SK-N-SH (cell line): ENCODE measurements at regions not wholly inside any gene's neighbourhood (a gene's known extent, or its start where the extent isn't known, plus 50 kb on each side); places are given as distances from the start of the nearest gene placed in this dataset.

Source experiments
- CTCF ChIA-PET: fragments of 300-600, 350-600 bp; formaldehyde crosslinking; extraction: SDS; loops from one replicate; lab custom pipeline; 2021; lab: Yijun Ruan, JAX
- POLR2A ChIA-PET: fragments of 350-600 bp; sonication (Branson Sonifier 250); formaldehyde crosslinking; extraction: SDS; loops from one replicate; lab custom pipeline; 2020; ENCODE audit warnings: antibody characterized with exemption, inconsistent platforms; lab: Yijun Ruan, JAX
- DNase-seq: peaks from one replicate; pipeline ENCODE4 v3.0.0; 2012
- H2AFZ ChIP-seq: fragments of 200-600 bp; sonication (generic); 2 replicates; pipeline ENCODE4 v1.8.1; 2016; ENCODE audit warnings: antibody characterized with exemption, mild to moderate bottlenecking, low read depth
- H3F3A ChIP-seq: fragments of 200-600 bp; sonication (generic); replicated peaks from 2 replicates; pipeline ENCODE3; 2016; ENCODE audit warnings: antibody characterized with exemption, mild to moderate bottlenecking; ENCODE audit not compliant: insufficient read depth
- H3K27ac ChIP-seq, 2 experiments: fragments of 200-500 bp in 1 of 2; fragments of 200-600 bp in 1 of 2; sonication (Bioruptor generic) in 1 of 2; sonication (generic), shearing (Covaris generic) in 1 of 2; 2 replicates each; pipeline versions ENCODE4 v1.5.1 to v1.6.1; 2014 to 2016; ENCODE audit warnings: low read depth in 2 of 2, inconsistent platforms in 1 of 2, low read length in 1 of 2, mild to moderate bottlenecking in 1 of 2, mixed read lengths in 1 of 2
- H3K27me3 ChIP-seq: fragments of 200-600 bp; sonication (generic), shearing (Covaris generic); 2 replicates; pipeline ENCODE4 v1.6.1; 2016; ENCODE audit warnings: mixed run types; ENCODE audit not compliant: insufficient read depth
- H3K36me3 ChIP-seq, 2 experiments: fragments of 200-500 bp in 1 of 2; fragments of 200-600 bp in 1 of 2; sonication (Bioruptor generic) in 1 of 2; sonication (generic) in 1 of 2; replicated peaks in 1 of 2; 2 replicates each; pipeline versions ENCODE3 to v1.5.1; 2014 to 2016; ENCODE audit warnings: low read length in 1 of 2, mild to moderate bottlenecking in 1 of 2; ENCODE audit not compliant: insufficient read depth in 2 of 2, control insufficient read depth in 1 of 2
- H3K4me1 ChIP-seq, 2 experiments: fragments of 200-500 bp in 1 of 2; fragments of 200-600 bp in 1 of 2; sonication (Bioruptor generic) in 1 of 2; sonication (generic), shearing (Covaris generic) in 1 of 2; 2 replicates each; pipeline versions ENCODE4 v1.5.1 to v1.6.1; 2014 to 2016; ENCODE audit warnings: low read depth in 1 of 2, low read length in 1 of 2, mixed run types in 1 of 2; ENCODE audit not compliant: insufficient read depth in 2 of 2, control insufficient read depth in 1 of 2
- H3K4me2 ChIP-seq: fragments of 200-600 bp; sonication (generic), shearing (Covaris generic); 2 replicates; pipeline ENCODE4 v1.6.1; 2017; ENCODE audit warnings: mixed run types
- H3K4me3 ChIP-seq, 2 experiments: fragments of 200-500 bp in 1 of 2; fragments of 200-600 bp in 1 of 2; sonication (Bioruptor generic) in 1 of 2; sonication (generic), shearing (Covaris generic) in 1 of 2; 2 replicates each; pipeline versions ENCODE4 v1.5.1 to v1.8.1; 2014 to 2016; ENCODE audit warnings: low read depth in 2 of 2, inconsistent platforms in 1 of 2, low read length in 1 of 2, mild to moderate bottlenecking in 1 of 2, mixed read lengths in 1 of 2, moderate library complexity in 1 of 2
- H3K79me2 ChIP-seq: fragments of 200-600 bp; sonication (generic); 2 replicates; pipeline ENCODE4 v1.8.1; 2017; ENCODE audit warnings: mild to moderate bottlenecking; ENCODE audit not compliant: insufficient read depth
- H3K9ac ChIP-seq: fragments of 200-600 bp; sonication (generic); 2 replicates; pipeline ENCODE4 v1.6.1; 2017; ENCODE audit warnings: mixed run types
- H3K9me2 ChIP-seq: fragments of 200-600 bp; sonication (generic); 2 replicates; pipeline ENCODE4 v1.6.1; 2017; ENCODE audit warnings: mixed run types
- H3K9me3 ChIP-seq: fragments of 200-600 bp; sonication (generic); 2 replicates; pipeline ENCODE4 v1.6.1; 2017; ENCODE audit warnings: mixed run types, mild to moderate bottlenecking, moderate library complexity
- H4K20me1 ChIP-seq: fragments of 200-600 bp; sonication (generic); 2 replicates; pipeline ENCODE4 v1.6.1; 2017; ENCODE audit warnings: mild to moderate bottlenecking, mixed run types; ENCODE audit not compliant: insufficient read depth
- ELF1 ChIP-seq: IDR thresholded peaks from 2 replicates; pipeline ENCODE4 v1.4.0; 2012
- EZH2phosphoT487 ChIP-seq: fragments of 200-600 bp; sonication (generic); IDR thresholded peaks from 2 replicates; pipeline ENCODE4 v1.6.1; 2017; ENCODE audit warnings: low read depth, mixed run types, mild to moderate bottlenecking, antibody characterized with exemption, moderate library complexity, borderline replicate concordance
- FOXJ3 ChIP-seq: sonication (generic); formaldehyde crosslinking; IDR thresholded peaks from 2 replicates; pipeline ENCODE4 v1.5.1; 2020; ENCODE audit warnings: mild to moderate bottlenecking, missing genetic modification reagents
- FOXM1 ChIP-seq: IDR thresholded peaks from 2 replicates; pipeline ENCODE4 v1.4.0; 2012; ENCODE audit warnings: low read depth, mild to moderate bottlenecking
- GATA2 ChIP-seq: sonication (generic); formaldehyde crosslinking; IDR thresholded peaks from 2 replicates; pipeline ENCODE4 v1.5.0; 2020; ENCODE audit warnings: mild to moderate bottlenecking, missing genetic modification reagents
- JUND ChIP-seq: IDR thresholded peaks from 2 replicates; pipeline ENCODE4 v1.4.0; 2012
- MEF2A ChIP-seq: IDR thresholded peaks from 2 replicates; pipeline ENCODE4 v1.4.0; 2012; ENCODE audit warnings: low read depth, borderline replicate concordance
- MXI1 ChIP-seq: IDR thresholded peaks from 2 replicates; pipeline ENCODE4 v1.6.1; 2012; ENCODE audit warnings: mild to moderate bottlenecking, low read depth, low read length, improper control_type of control experiment
- NRF1 ChIP-seq: IDR thresholded peaks from 2 replicates; pipeline ENCODE4 v1.6.1; 2012; ENCODE audit warnings: low read depth, mild to moderate bottlenecking, low read length
- POLR2AphosphoS5 ChIP-seq: IDR thresholded peaks from 2 replicates; pipeline ENCODE4 v1.6.1; 2012; ENCODE audit warnings: low read depth, low read length
- RCOR1 ChIP-seq: fragments of 150-350 bp; IDR thresholded peaks from 2 replicates; pipeline ENCODE4 v1.6.1; 2017; ENCODE audit warnings: antibody characterized with exemption, low read length
- RFX5 ChIP-seq: IDR thresholded peaks from 2 replicates; pipeline ENCODE4 v1.6.1; 2012; ENCODE audit warnings: mild to moderate bottlenecking, improper control_type of control experiment, low read length
- RXRA ChIP-seq: IDR thresholded peaks from 2 replicates; pipeline ENCODE4 v1.4.0; 2012; ENCODE audit warnings: low read depth, mild to moderate bottlenecking, borderline replicate concordance
- TCF12 ChIP-seq: IDR thresholded peaks from 2 replicates; pipeline ENCODE4 v1.4.0; 2012
- USF1 ChIP-seq: IDR thresholded peaks from 2 replicates; pipeline ENCODE4 v1.4.0; 2012; ENCODE audit warnings: low read depth, borderline replicate concordance
- YY1 ChIP-seq: IDR thresholded peaks from 2 replicates; pipeline ENCODE4 v1.4.0; 2012; ENCODE audit warnings: low read depth, mild to moderate bottlenecking
- ZBTB33 ChIP-seq: IDR thresholded peaks from 2 replicates; pipeline ENCODE4 v1.4.0; 2012; ENCODE audit warnings: low read depth, borderline replicate concordance
- WGBS: methylation state at CpG from one replicate; pipeline ENCODE4 v1.1.6; 2017; ENCODE audit warnings: low lambda C conversion rate; 5-methylcytosine and 5-hydroxymethylcytosine counted together
- TF ChIP-seq, protein P1 (sequence below): fragments of 150-350 bp; IDR thresholded peaks from 2 replicates; pipeline ENCODE4 v1.6.1; 2017; ENCODE audit warnings: antibody characterized with exemption, low read length, low read depth, borderline replicate concordance
- TF ChIP-seq, protein P2 (sequence below): IDR thresholded peaks from 2 replicates; pipeline ENCODE4 v1.6.1; 2012; ENCODE audit warnings: mild to moderate bottlenecking, low read depth, low read length, moderate library complexity
- TF ChIP-seq, protein P3 (sequence below): IDR thresholded peaks from 2 replicates; pipeline ENCODE4 v1.4.0; 2012; ENCODE audit warnings: low read depth

DNA sequence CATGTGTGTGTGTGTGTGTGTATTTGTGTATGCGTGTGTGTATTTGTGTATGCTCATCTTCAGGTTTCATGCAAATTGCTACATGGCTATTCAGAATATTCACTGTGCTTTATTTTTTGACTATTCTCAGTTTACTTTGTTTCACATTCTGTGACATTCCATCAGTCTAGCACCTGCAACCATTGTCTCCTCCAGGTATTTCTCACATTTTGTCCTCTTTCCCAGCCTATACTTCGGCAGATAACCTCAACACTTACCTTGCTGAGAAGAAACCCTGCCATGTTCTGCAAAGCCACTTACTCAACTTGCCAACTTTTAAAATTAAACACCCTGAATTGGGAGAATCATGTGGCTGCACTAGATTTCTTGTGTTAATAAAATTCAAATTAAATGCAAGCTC, 135.4 kb upstream of the REG3A start:
- no peak overlapping the region for H3K4me3 ChIP-seq
- H3K4me2 ChIP-seq, result no peak overlapping the region
- no peaks in the 10 kb centered on the region for H3K4me1 ChIP-seq
- no peak overlapping the region for H3K27ac ChIP-seq
- ChIA-PET CTCF (no interaction called here), POLR2A (no interaction called here)
- 31% methylated on average over 2 of the region's 2 CpGs for WGBS
- H3K9me2 ChIP-seq, result no peaks in the 10 kb centered on the region
- no peak for TF ChIP-seq TCF12
- no peak for TF ChIP-seq FOXM1
- TF ChIP-seq MEF2A, result no peak
- no peak for TF ChIP-seq NRF1
- TF ChIP-seq MXI1, result no peak
- no peak for TF ChIP-seq RFX5
- TF ChIP-seq USF1, result no peak
- no peak for TF ChIP-seq RCOR1
- TF ChIP-seq FOXJ3 (CRISPR knock-in tag), result no peak
- TF ChIP-seq, protein P1, sequence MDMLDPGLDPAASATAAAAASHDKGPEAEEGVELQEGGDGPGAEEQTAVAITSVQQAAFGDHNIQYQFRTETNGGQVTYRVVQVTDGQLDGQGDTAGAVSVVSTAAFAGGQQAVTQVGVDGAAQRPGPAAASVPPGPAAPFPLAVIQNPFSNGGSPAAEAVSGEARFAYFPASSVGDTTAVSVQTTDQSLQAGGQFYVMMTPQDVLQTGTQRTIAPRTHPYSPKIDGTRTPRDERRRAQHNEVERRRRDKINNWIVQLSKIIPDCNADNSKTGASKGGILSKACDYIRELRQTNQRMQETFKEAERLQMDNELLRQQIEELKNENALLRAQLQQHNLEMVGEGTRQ, result no peak
- no peak for TF ChIP-seq GATA2 (CRISPR knock-in tag)
- TF ChIP-seq YY1, result no peak
- no peak for TF ChIP-seq RXRA
- no peak for TF ChIP-seq EZH2phosphoT487
- TF ChIP-seq, protein P2, sequence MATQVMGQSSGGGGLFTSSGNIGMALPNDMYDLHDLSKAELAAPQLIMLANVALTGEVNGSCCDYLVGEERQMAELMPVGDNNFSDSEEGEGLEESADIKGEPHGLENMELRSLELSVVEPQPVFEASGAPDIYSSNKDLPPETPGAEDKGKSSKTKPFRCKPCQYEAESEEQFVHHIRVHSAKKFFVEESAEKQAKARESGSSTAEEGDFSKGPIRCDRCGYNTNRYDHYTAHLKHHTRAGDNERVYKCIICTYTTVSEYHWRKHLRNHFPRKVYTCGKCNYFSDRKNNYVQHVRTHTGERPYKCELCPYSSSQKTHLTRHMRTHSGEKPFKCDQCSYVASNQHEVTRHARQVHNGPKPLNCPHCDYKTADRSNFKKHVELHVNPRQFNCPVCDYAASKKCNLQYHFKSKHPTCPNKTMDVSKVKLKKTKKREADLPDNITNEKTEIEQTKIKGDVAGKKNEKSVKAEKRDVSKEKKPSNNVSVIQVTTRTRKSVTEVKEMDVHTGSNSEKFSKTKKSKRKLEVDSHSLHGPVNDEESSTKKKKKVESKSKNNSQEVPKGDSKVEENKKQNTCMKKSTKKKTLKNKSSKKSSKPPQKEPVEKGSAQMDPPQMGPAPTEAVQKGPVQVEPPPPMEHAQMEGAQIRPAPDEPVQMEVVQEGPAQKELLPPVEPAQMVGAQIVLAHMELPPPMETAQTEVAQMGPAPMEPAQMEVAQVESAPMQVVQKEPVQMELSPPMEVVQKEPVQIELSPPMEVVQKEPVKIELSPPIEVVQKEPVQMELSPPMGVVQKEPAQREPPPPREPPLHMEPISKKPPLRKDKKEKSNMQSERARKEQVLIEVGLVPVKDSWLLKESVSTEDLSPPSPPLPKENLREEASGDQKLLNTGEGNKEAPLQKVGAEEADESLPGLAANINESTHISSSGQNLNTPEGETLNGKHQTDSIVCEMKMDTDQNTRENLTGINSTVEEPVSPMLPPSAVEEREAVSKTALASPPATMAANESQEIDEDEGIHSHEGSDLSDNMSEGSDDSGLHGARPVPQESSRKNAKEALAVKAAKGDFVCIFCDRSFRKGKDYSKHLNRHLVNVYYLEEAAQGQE, result no peak
- TF ChIP-seq ELF1, result no peak
- TF ChIP-seq, protein P3, sequence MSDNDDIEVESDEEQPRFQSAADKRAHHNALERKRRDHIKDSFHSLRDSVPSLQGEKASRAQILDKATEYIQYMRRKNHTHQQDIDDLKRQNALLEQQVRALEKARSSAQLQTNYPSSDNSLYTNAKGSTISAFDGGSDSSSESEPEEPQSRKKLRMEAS, result no peak
- TF ChIP-seq POLR2AphosphoS5, result no peak
- TF ChIP-seq JUND, result no peak
- no peak for TF ChIP-seq ZBTB33
- H2AFZ ChIP-seq, result no peak overlapping the region
- H3K27me3 ChIP-seq, result no peaks in the 10 kb centered on the region
- no peaks in the 10 kb centered on the region for H4K20me1 ChIP-seq
- H3K36me3 ChIP-seq, result no peaks in the 10 kb centered on the region
- no peaks in the 10 kb centered on the region for H3K9me3 ChIP-seq
- H3F3A ChIP-seq, result no peaks in the 10 kb centered on the region
- no peak overlapping the region for H3K9ac ChIP-seq
- DNase-seq, result no peak
- no peaks in the 10 kb centered on the region for H3K79me2 ChIP-seq
